ENCODE measurements at regions not wholly inside any gene's neighbourhood (a gene's known extent, or its start where the extent isn't known, plus 50 kb on each side); places are given as distances from the start of the nearest gene placed in this dataset.

GRCh38 chr2:212863185-212863588 is 288.2 kb downstream of the IKZF2 start:
- WGBS, 2 donors, result 52 to 65% methylated on average over 5 of the region's 5 CpGs

GRCh38 chr2:212858496-212858895 is 292.9 kb downstream of the IKZF2 start:
- 58 to 65% methylated on average over 1 of the region's 1 CpG for WGBS, 2 donors
- TF ChIP-seq POLR2A (IDR thresholded peaks at IDR 0.05) (no peak), CTCF (IDR thresholded peaks at IDR 0.05) (no peak)
- no peak for DNase-seq (ENCODE audit: low spot score in 2 of 2)
- H3K4me3 ChIP-seq (ENCODE audit: low read depth, poor library complexity, severe bottlenecking), result no peak overlapping the region
- intact Hi-C loops (cut with DNase I; ENCODE audit: low total_unique reads), result no loop called here

More at GRCh38 chr2:212863185-212863588, 288.2 kb downstream of the IKZF2 start:
- H3K4me3 ChIP-seq (ENCODE audit: low read depth, poor library complexity, severe bottlenecking), result no peak overlapping the region
- TF ChIP-seq POLR2A (IDR thresholded peaks at IDR 0.05) (no peak), CTCF (IDR thresholded peaks at IDR 0.05) (no peak)
- no peak for DNase-seq (ENCODE audit: low spot score in 2 of 2)
- intact Hi-C loops (cut with DNase I; ENCODE audit: low total_unique reads), result no loop called here

GRCh38 chr2:212854771-212855170 is 296.6 kb downstream of the IKZF2 start:
- TF ChIP-seq CTCF (IDR thresholded peaks at IDR 0.05) (no peak), POLR2A (IDR thresholded peaks at IDR 0.05) (no peak)
- intact Hi-C loops (cut with DNase I; ENCODE audit: low total_unique reads), result no loop called here
- 60 to 75% methylated on average over 4 of the region's 4 CpGs for WGBS, 2 donors
- DNase-seq (ENCODE audit: low spot score in 2 of 2), result no peak
- H3K4me3 ChIP-seq (ENCODE audit: low read depth, poor library complexity, severe bottlenecking), result no peak overlapping the region

- intact Hi-C loops (cut with DNase I; ENCODE audit: low total_unique reads), result no loop called here
- no peak for DNase-seq (ENCODE audit: low spot score in 2 of 2)
- TF ChIP-seq CTCF (IDR thresholded peaks at IDR 0.05) (no peak), POLR2A (IDR thresholded peaks at IDR 0.05) (no peak)
- H3K4me3 ChIP-seq (ENCODE audit: low read depth, poor library complexity, severe bottlenecking), result no peak overlapping the region
Observed at GRCh38 chr2:212854116-212854515, 297.3 kb downstream of the IKZF2 start.

GRCh38 chr2:212845941-212846340 is 305.5 kb downstream of the IKZF2 start:
- intact Hi-C loops (cut with DNase I; ENCODE audit: low total_unique reads), result no loop called here
- no peak overlapping the region for H3K4me3 ChIP-seq (ENCODE audit: low read depth, poor library complexity, severe bottlenecking)
- 47 to 64% methylated on average over 4 of the region's 4 CpGs for WGBS, 2 donors
- TF ChIP-seq POLR2A (IDR thresholded peaks at IDR 0.05), result no peak
- no peak for TF ChIP-seq CTCF (IDR thresholded peaks at IDR 0.05)
- no peak for DNase-seq (ENCODE audit: low spot score in 2 of 2)

GRCh38 chr2:212843409-212844199 is 305.0 kb upstream of the ERBB4 start:
- 39 to 52% methylated on average over 3 of the region's 3 CpGs for WGBS, 2 donors
- DNase-seq (ENCODE audit: low spot score in 2 of 2), result no peak
- intact Hi-C loops (cut with DNase I; ENCODE audit: low total_unique reads), result no loop called here
- H3K4me3 ChIP-seq (ENCODE audit: low read depth, poor library complexity, severe bottlenecking), result no peak overlapping the region
- TF ChIP-seq POLR2A (IDR thresholded peaks at IDR 0.05) (no peak), CTCF (IDR thresholded peaks at IDR 0.05) (no peak)

All from lower leg skin (tissue), 4 donors.